ENCODE measurements at regions not wholly inside any gene's neighbourhood (a gene's known extent, or its start where the extent isn't known, plus 50 kb on each side); places are given as distances from the start of the nearest gene placed in this dataset.

- Mint-ChIP-seq H3K4me3 (ENCODE audit: unreplicated experiment) (no peak overlapping the region), H3K36me3 (ENCODE audit: low read depth, unreplicated experiment) (no peaks in the 10 kb centered on the region), H3K27ac (ENCODE audit: unreplicated experiment) (no peak overlapping the region), H3K4me1 (ENCODE audit: unreplicated experiment) (no peaks in the 10 kb centered on the region), H3K27me3 (ENCODE audit: unreplicated experiment) (peaks cover 6% of the 10 kb centered on the region), H3K9me3 (ENCODE audit: unreplicated experiment) (peaks cover 6% of the 10 kb centered on the region)
- TF ChIP-seq CTCF (IDR thresholded peaks at IDR 0.05; ENCODE audit: unreplicated experiment), result no peak
- DNase-seq (ENCODE audit: low spot score), result no peak
Observed at GRCh38 chr4:8703857-8704495, 111.4 kb downstream of the CPZ start.

GRCh38 chr4:8703401-8703696 is 110.8 kb downstream of the CPZ start:
- TF ChIP-seq CTCF (IDR thresholded peaks at IDR 0.05; ENCODE audit: unreplicated experiment), result no peak
- Mint-ChIP-seq H3K27me3 (ENCODE audit: unreplicated experiment) (peaks cover 6% of the 10 kb centered on the region), H3K9me3 (ENCODE audit: unreplicated experiment) (peaks cover 6% of the 10 kb centered on the region), H3K4me3 (ENCODE audit: unreplicated experiment) (no peak overlapping the region), H3K36me3 (ENCODE audit: low read depth, unreplicated experiment) (no peaks in the 10 kb centered on the region), H3K4me1 (ENCODE audit: unreplicated experiment) (no peaks in the 10 kb centered on the region), H3K27ac (ENCODE audit: unreplicated experiment) (no peak overlapping the region)
- no peak for DNase-seq (ENCODE audit: low spot score)

GRCh38 chr4:8702516-8703400 is 110.2 kb downstream of the CPZ start:
- no peak for TF ChIP-seq CTCF (IDR thresholded peaks at IDR 0.05; ENCODE audit: unreplicated experiment)
- H3K9me3 Mint-ChIP-seq (ENCODE audit: unreplicated experiment), result peaks cover 6% of the 10 kb centered on the region
- H3K27ac Mint-ChIP-seq (ENCODE audit: unreplicated experiment), result no peak overlapping the region
- DNase-seq (ENCODE audit: low spot score), result no peak
- no peaks in the 10 kb centered on the region for H3K4me1 Mint-ChIP-seq (ENCODE audit: unreplicated experiment)
- H3K27me3 Mint-ChIP-seq (ENCODE audit: unreplicated experiment), result peaks cover 7% of the 10 kb centered on the region
- no peak overlapping the region for H3K4me3 Mint-ChIP-seq (ENCODE audit: unreplicated experiment)
- H3K36me3 Mint-ChIP-seq (ENCODE audit: low read depth, unreplicated experiment), result no peaks in the 10 kb centered on the region

GRCh38 chr4:8702020-8702495 is 109.5 kb downstream of the CPZ start:
- DNase-seq (ENCODE audit: low spot score), result no peak
- no peak overlapping the region for H3K4me3 Mint-ChIP-seq (ENCODE audit: unreplicated experiment)
- TF ChIP-seq CTCF (IDR thresholded peaks at IDR 0.05; ENCODE audit: unreplicated experiment), result no peak
- no peak overlapping the region for H3K27ac Mint-ChIP-seq (ENCODE audit: unreplicated experiment)
- no peaks in the 10 kb centered on the region for H3K4me1 Mint-ChIP-seq (ENCODE audit: unreplicated experiment)
- peaks cover 8% of the 10 kb centered on the region for H3K27me3 Mint-ChIP-seq (ENCODE audit: unreplicated experiment)
- H3K36me3 Mint-ChIP-seq (ENCODE audit: low read depth, unreplicated experiment), result no peaks in the 10 kb centered on the region
- peaks cover 6% of the 10 kb centered on the region for H3K9me3 Mint-ChIP-seq (ENCODE audit: unreplicated experiment)

Data from endothelial cell (in vitro differentiated cells).